Heart left ventricle (tissue), 16 donors: ENCODE measurements at regions not wholly inside any gene's neighbourhood (a gene's known extent, or its start where the extent isn't known, plus 50 kb on each side); places are given as distances from the start of the nearest gene placed in this dataset.

Experiments used
- ATAC-seq, 4 donors: fragments of 200-7000 bp; cut with Tn5 transposase; one replicate each; pipeline ENCODE4 v1.9.1; 2020 to 2022; ENCODE audit warnings: moderate library complexity in 4 of 4, mild to moderate bottlenecking in 3 of 4, moderate number of reproducible peaks in 1 of 4
- DNase-seq, 5 donors: peaks; one replicate each; pipeline ENCODE4 v3.0.0-alpha.2; 2020
- H3K27ac ChIP-seq, 12 donors: fragments of 200-600 bp; sonication (generic) in 4 of 12; one replicate each; pipeline versions ENCODE4 v1.5.0 to v1.8.0; 2016 to 2022; ENCODE audit warnings: mild to moderate bottlenecking in 2 of 12
- H3K27me3 ChIP-seq, 9 donors: fragments of 200-600 bp; sonication (generic) in 2 of 9; one replicate each; pipeline versions ENCODE4 v1.5.1 to v1.8.0; 2016 to 2022; ENCODE audit warnings: mild to moderate bottlenecking in 3 of 9
- H3K36me3 ChIP-seq, 9 donors: fragments of 200-600 bp; sonication (generic) in 2 of 9; one replicate each; pipeline versions ENCODE4 v1.5.0 to v1.8.0; 2018 to 2022; ENCODE audit warnings: mild to moderate bottlenecking in 2 of 9
- H3K4me1 ChIP-seq, 12 donors: fragments of 200-600 bp; sonication (generic) in 4 of 12; one replicate each; pipeline versions ENCODE4 v1.5.0 to v1.8.0; 2016 to 2022; ENCODE audit warnings: mild to moderate bottlenecking in 3 of 12
- H3K4me3 ChIP-seq, 12 donors: fragments of 200-600 bp; sonication (generic) in 4 of 12; one replicate each; pipeline versions ENCODE4 v1.5.0 to v1.8.0; 2017 to 2022; ENCODE audit warnings: mild to moderate bottlenecking in 9 of 12, moderate library complexity in 4 of 12
- H3K9me3 ChIP-seq, 12 donors: fragments of 200-600 bp; sonication (generic) in 4 of 12; one replicate each; pipeline versions ENCODE4 v1.5.0 to v1.8.0; 2016 to 2022; ENCODE audit warnings: mild to moderate bottlenecking in 1 of 12
- POLR2A ChIP-seq, 2 donors: fragments of 450-650 bp; IDR thresholded peaks; one replicate each; pipeline ENCODE4 v1.6.1; 2017; ENCODE audit warnings: antibody characterized with exemption in 2 of 2, mild to moderate bottlenecking in 2 of 2, moderate library complexity in 2 of 2
- WGBS, 4 donors: extraction: QIAGEN DNeasy Blood & Tissue Kit in 2 of 4; methylation state at CpG; one replicate each; pipeline versions ENCODE4 v1.1.5 to v1.1.7; 2013 to 2018; 5-methylcytosine and 5-hydroxymethylcytosine counted together
- intact Hi-C, 10 donors: fragments of 100-400 bp; cut with DNase I; formaldehyde crosslinking; loops; one replicate each; pipeline versions ENCODE4 v1.11.1 to v1.14.2; 2022
- TF ChIP-seq, protein P1 (sequence below), 12 donors: fragments of 200-600 bp; sonication (generic) in 4 of 12; IDR thresholded peaks; one replicate each; pipeline versions ENCODE4 v1.5.0 to v1.8.0; 2018 to 2022; ENCODE audit warnings: antibody characterized with exemption in 12 of 12, mild to moderate bottlenecking in 5 of 12
- donor health status: ischemic (EF 13 %, LVEDD 7.1; RV severe dilation, severe dysfunction).
- donor health status: healthy with polysubstance abuse.
- donor health status: DM: no; HTN: yes; CAD: no.
- donor health status: DM: no; HTN: no; CAD: no.
- donor health status: ischemic (EF 25% LVEDD 6.9; RV normal size, moderate dysfunction).
- donor health status: ischemic (EF 25% LVEDD 5.7; RV mildly dilated, moderate dysfunction).
- donor health status: healthy.
- donor health status: DM: yes; HTN: yes; CAD: no.
- donor health status: ischemic (EF 35%, LVEDD 5.7; RV mildly dilated, moderate dysfunction).
- donor health status: nonischemic (EF 11% LVEDD 7.7; RV severe dilation, severe dysfunction).
- donor health status: DM: yes; HTN: yes; CAD: no.
- donor health status: PGD.
- donor health status: ischemic (EF 29% LVEDD 5.4; RV normal size, mild dysfunction).
- donor health status: nonischemic (EF 23%, LVEDD 6.1; RV moderate dilation, normal function).

DNA sequence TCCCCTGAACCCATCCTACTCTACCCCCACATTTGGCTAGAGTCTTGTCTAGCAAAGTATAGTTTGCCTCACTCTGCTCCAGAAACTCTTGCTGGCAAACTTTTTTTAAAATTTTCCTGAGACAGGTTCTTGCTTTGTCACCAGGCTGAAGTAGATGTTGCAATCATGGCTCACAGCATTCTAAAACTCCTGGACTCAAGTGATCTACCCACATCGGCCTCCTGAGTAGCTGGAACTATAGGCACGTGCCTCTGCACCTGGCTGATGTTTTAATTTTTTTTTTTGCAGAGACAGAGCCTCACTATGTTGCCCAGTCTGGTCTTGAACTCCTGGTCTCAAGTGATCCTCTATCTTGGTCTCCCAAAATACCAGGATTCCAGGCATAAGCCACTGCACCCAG is 175.8 kb upstream of the FBXL17 start:
- TF ChIP-seq, protein P1, sequence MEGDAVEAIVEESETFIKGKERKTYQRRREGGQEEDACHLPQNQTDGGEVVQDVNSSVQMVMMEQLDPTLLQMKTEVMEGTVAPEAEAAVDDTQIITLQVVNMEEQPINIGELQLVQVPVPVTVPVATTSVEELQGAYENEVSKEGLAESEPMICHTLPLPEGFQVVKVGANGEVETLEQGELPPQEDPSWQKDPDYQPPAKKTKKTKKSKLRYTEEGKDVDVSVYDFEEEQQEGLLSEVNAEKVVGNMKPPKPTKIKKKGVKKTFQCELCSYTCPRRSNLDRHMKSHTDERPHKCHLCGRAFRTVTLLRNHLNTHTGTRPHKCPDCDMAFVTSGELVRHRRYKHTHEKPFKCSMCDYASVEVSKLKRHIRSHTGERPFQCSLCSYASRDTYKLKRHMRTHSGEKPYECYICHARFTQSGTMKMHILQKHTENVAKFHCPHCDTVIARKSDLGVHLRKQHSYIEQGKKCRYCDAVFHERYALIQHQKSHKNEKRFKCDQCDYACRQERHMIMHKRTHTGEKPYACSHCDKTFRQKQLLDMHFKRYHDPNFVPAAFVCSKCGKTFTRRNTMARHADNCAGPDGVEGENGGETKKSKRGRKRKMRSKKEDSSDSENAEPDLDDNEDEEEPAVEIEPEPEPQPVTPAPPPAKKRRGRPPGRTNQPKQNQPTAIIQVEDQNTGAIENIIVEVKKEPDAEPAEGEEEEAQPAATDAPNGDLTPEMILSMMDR (IDR thresholded peaks at IDR 0.05): no peak
- TF ChIP-seq POLR2A (IDR thresholded peaks at IDR 0.05): no peak
- intact Hi-C loops: no loop called here
- Histone ChIP-seq H3K27ac (no peak overlapping the region), H3K27me3 (no peaks in the 10 kb centered on the region), H3K9me3 (no peaks in the 10 kb centered on the region), H3K4me3 (no peak overlapping the region), H3K4me1 (peaks cover 0 to 7% (median 0%) of the 10 kb centered on the region in 12 donors), H3K36me3 (no peaks in the 10 kb centered on the region)
- WGBS, 4 donors: 85 to 94% (median 90%) methylated on average over 2 of the region's 2 CpGs
- ATAC-seq: no peak
- no peak for DNase-seq

- TF ChIP-seq, protein P1 (IDR thresholded peaks at IDR 0.05): no peak
- no peak for TF ChIP-seq POLR2A (IDR thresholded peaks at IDR 0.05)
- DNase-seq (no peak), ATAC-seq (no peak)
- no peaks in the 10 kb centered on the region for H3K36me3 ChIP-seq
- WGBS, 4 donors: 61 to 68% (median 65%) methylated on average over 5 of the region's 5 CpGs
- peaks cover 0 to 7% (median 0%) of the 10 kb centered on the region in 12 donors for H3K4me1 ChIP-seq
- H3K27ac ChIP-seq: no peak overlapping the region
- H3K27me3 ChIP-seq: no peaks in the 10 kb centered on the region
- intact Hi-C loops: no loop called here
- H3K4me3 ChIP-seq: no peak overlapping the region
- no peaks in the 10 kb centered on the region for H3K9me3 ChIP-seq
These were observed 174.7 kb upstream of the FBXL17 start for GRCh38 chr5:108556441-108557145.

DNA sequence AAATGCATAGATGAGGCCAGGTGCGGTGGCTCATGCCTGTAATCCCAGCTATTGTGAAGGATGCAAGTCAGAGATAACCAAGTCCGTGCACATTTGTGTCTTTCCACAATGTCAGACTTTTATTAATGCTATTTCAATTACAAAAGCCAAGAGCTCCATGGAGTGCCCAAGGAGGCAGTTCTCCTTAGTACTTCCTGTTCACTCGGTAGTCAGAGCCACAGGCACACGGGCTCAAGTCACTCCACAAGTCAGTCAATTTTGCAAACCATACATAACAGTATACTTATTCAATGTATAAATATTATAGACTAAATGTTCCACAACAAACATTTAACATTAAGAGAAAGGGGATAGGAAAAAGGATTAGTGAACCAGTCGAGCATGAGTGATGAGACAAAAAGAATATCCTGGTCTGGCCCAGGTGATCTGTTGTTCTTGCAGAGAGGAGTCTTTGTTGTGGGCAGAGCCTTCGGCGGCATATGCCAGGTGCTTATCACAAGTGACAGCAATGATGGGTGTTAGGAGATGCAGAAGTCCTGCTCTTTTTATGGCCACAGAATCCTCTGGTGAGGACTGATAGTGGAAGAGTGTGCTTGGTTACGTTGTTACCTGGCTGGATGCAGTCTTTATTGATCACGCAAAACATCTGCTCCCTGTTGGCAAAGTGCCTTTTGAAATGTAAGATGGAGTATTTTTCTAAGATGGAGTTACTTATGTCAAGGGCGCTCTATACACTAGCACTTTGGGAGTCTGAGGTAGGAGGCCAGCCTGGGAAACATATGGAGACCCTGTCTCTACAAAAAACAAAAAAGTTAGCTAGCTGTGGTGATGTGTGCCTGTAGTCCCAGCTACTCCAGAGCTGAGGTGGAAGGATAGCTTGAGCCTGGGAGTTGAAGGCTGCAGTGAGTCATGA is 167.0 kb upstream of the FBXL17 start:
- H3K4me3 ChIP-seq: no peak overlapping the region
- ATAC-seq (no peak), DNase-seq (no peak)
- H3K9me3 ChIP-seq: no peaks in the 10 kb centered on the region
- 59 to 71% (median 62%) methylated on average over 10 of the region's 10 CpGs for WGBS, 4 donors
- no peak overlapping the region for H3K27ac ChIP-seq
- peaks cover 0 to 3% (median 0%) of the 10 kb centered on the region in 9 donors for H3K27me3 ChIP-seq
- intact Hi-C loops: no loop called here
- TF ChIP-seq, protein P1 (IDR thresholded peaks at IDR 0.05): no peak
- TF ChIP-seq POLR2A (IDR thresholded peaks at IDR 0.05): no peak
- no peaks in the 10 kb centered on the region for H3K4me1 ChIP-seq
- H3K36me3 ChIP-seq: no peaks in the 10 kb centered on the region

GRCh38 chr5:108546939-108547338 is 165.0 kb upstream of the FBXL17 start:
- no peaks in the 10 kb centered on the region for H3K4me1 ChIP-seq
- intact Hi-C loops: no loop called here
- H3K27me3 ChIP-seq: peaks cover 0 to 3% (median 0%) of the 10 kb centered on the region in 9 donors
- no peaks in the 10 kb centered on the region for H3K36me3 ChIP-seq
- 72 to 80% (median 77%) methylated on average over 6 of the region's 6 CpGs for WGBS, 4 donors
- no peak overlapping the region for H3K4me3 ChIP-seq
- TF ChIP-seq POLR2A (IDR thresholded peaks at IDR 0.05): no peak
- TF ChIP-seq, protein P1 (IDR thresholded peaks at IDR 0.05): no peak
- no peaks in the 10 kb centered on the region for H3K9me3 ChIP-seq
- ATAC-seq (no peak), DNase-seq (no peak)
- no peak overlapping the region for H3K27ac ChIP-seq
